Left ventricle myocardium inferior (tissue), 1 donor: ENCODE measurements at regions not wholly inside any gene's neighbourhood (a gene's known extent, or its start where the extent isn't known, plus 50 kb on each side); places are given as distances from the start of the nearest gene placed in this dataset.

Experiments
- DNase-seq: peaks from one replicate; pipeline ENCODE4 v3.0.0-alpha.2; 2020
- H3K27ac ChIP-seq: fragments of 200-600 bp; replicated peaks from 2 replicates; pipeline ENCODE4 v1.8.0; 2021
- H3K27me3 ChIP-seq: fragments of 200-600 bp; 2 replicates; pipeline ENCODE4 v1.8.0; 2021; ENCODE audit warnings: low read depth
- H3K36me3 ChIP-seq: fragments of 200-600 bp; 2 replicates; pipeline ENCODE4 v1.8.0; 2021
- H3K4me1 ChIP-seq: fragments of 200-600 bp; 2 replicates; pipeline ENCODE4 v1.8.0; 2021
- H3K4me3 ChIP-seq: fragments of 200-600 bp; 2 replicates; pipeline ENCODE4 v1.8.0; 2021; ENCODE audit warnings: mild to moderate bottlenecking, moderate library complexity
- H3K9me3 ChIP-seq: fragments of 200-600 bp; replicated peaks from 2 replicates; pipeline ENCODE4 v1.8.0; 2021
- CTCF ChIP-seq: fragments of 200-600 bp; IDR thresholded peaks from 2 replicates; pipeline ENCODE4 v1.8.0; 2021; ENCODE audit warnings: antibody characterized with exemption, mild to moderate bottlenecking, borderline replicate concordance
- intact Hi-C: fragments of 100-400 bp; cut with micrococcal nuclease; formaldehyde crosslinking; loops from one replicate; pipeline ENCODE4 v1.11.0; 2022
- donor health status: DM: no; HTN: yes; CAD: no; lungs with severe emphysema.

DNA sequence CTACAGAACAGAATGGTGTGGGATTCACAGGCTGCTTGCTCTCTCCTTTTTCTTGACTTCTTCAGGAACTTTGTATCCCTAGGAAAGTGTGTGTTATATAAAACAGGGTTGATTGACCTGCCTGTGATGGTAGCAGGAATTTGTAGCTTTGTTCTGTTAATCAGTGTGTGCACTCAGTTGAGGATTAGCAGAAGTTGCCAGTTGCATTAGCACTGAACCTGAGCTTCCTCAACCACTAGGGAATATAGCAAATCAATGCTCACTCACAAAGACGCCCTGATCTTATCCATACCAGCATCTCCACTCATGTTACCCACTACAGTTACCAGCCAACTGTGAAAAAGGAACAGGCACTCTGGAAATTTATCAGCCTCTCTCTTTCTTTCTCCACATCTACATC, 319.1 kb upstream of the EMCN start:
- no peak overlapping the region for H3K4me3 ChIP-seq
- no peak for DNase-seq
- no peaks in the 10 kb centered on the region for H3K4me1 ChIP-seq
- peaks cover 2% of the 10 kb centered on the region for H3K9me3 ChIP-seq
- intact Hi-C loops = no loop called here
- no peaks in the 10 kb centered on the region for H3K27me3 ChIP-seq
- no peaks in the 10 kb centered on the region for H3K36me3 ChIP-seq
- no peak overlapping the region for H3K27ac ChIP-seq
- TF ChIP-seq CTCF = no peak

DNA sequence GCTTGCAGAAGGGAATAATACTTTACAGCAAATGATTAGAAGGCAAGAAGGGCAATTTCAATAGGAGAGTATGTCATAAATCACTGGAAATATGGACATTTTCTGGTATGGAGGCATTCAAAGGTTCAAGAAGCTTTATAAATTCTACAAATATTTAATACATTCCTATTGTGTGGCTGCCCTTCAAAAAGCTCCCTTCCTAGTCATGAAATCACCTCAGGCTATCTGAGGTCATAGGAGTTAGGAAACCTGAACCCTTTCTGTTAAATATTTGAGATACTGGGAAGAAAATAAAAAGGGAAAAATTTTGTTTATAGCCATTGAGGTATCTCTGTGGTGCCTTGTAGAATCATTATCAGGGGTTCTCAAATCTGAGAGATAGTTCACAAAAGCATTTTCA, 316.8 kb upstream of the EMCN start:
- intact Hi-C loops = no loop called here
- no peak overlapping the region for H3K27ac ChIP-seq
- TF ChIP-seq CTCF = no peak
- no peaks in the 10 kb centered on the region for H3K4me1 ChIP-seq
- H3K27me3 ChIP-seq = no peaks in the 10 kb centered on the region
- H3K4me3 ChIP-seq = no peak overlapping the region
- peaks cover 6% of the 10 kb centered on the region for H3K9me3 ChIP-seq
- DNase-seq = no peak
- no peaks in the 10 kb centered on the region for H3K36me3 ChIP-seq

DNA sequence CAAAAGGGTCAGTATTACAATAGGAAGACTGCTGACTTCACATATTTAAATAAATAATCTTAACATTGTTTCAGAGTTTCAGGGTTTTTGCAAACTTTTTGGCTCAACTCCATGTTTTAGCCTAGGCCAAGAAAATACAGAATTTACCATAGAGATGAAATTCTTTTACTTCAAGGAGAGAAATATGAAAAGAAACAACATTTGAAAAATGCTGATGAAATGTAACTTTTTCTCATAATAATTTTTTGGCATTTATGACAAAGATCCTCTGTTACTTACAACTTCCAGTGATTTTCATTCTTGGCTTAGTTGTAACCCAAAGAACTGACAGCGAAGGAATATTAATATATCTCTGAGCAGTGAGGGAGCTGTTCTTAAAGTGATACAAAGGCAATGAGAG, 316.1 kb upstream of the EMCN start:
- no peak for DNase-seq
- Histone ChIP-seq H3K9me3 (peaks cover 12% of the 10 kb centered on the region), H3K27me3 (no peaks in the 10 kb centered on the region), H3K36me3 (no peaks in the 10 kb centered on the region), H3K4me1 (no peaks in the 10 kb centered on the region), H3K4me3 (no peak overlapping the region), H3K27ac (no peak overlapping the region)
- TF ChIP-seq CTCF = no peak
- intact Hi-C loops = no loop called here

DNA sequence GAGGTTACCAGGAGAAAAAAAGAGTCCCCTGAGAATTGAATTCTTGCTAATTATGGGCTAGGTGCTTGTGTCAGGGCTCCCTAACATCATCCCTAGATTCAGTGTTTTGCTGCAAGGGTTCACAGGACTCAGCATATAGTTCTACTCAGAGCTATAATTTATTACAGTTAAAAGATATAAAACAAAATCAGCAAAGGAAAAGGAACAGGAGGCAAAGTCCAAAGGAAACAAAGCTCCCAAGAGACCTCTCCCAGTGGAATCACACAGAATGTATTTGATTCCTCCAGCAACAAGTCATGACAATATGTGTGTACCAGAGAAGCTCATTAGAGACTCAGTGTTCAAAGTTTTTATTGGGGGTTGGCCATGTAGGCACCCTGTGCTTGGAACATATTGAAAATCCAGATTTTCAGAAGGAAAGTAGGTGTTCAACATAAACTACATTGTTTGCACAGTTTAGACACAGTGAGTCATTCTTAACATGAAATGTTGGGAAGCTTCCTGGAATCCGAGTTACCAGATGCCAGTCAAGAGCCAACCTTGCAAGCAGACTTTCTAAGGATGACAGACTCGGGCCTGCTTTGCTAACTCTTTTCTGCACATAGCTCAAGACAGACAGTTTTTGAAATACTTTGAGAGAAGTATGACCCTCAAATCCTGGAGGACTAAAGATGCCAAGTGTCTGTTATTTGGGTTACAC, 311.3 kb upstream of the EMCN start:
- H3K4me1 ChIP-seq = no peaks in the 10 kb centered on the region
- no peak overlapping the region for H3K27ac ChIP-seq
- intact Hi-C loops = no loop called here
- no peak for DNase-seq
- H3K27me3 ChIP-seq = no peaks in the 10 kb centered on the region
- H3K36me3 ChIP-seq = no peaks in the 10 kb centered on the region
- no peak overlapping the region for H3K4me3 ChIP-seq
- peaks cover 16% of the 10 kb centered on the region for H3K9me3 ChIP-seq
- TF ChIP-seq CTCF = no peak

DNA sequence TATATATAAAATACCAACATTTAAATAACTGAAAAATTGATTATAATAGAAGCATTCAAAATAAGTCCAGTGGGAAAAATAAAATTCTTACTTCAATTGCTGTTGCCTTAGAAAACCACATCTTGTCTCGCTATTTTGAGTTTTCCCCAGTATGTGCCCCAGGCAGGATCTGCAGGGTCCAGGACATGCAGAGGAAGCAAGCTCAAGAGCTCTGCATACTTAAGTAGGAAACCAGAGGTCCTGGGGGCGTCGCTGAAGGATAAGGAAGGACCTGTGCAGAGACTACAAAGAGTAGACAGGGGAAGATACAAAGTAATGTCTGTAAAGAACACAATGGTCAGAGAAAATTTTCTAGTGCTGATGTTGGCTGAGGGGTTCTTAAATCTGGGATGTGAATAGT, 310.5 kb upstream of the EMCN start:
- no peak for DNase-seq
- no peaks in the 10 kb centered on the region for H3K4me1 ChIP-seq
- H3K27me3 ChIP-seq = no peaks in the 10 kb centered on the region
- H3K4me3 ChIP-seq = no peak overlapping the region
- H3K27ac ChIP-seq = no peak overlapping the region
- no peaks in the 10 kb centered on the region for H3K36me3 ChIP-seq
- no peak for TF ChIP-seq CTCF
- intact Hi-C loops = no loop called here
- peaks cover 16% of the 10 kb centered on the region for H3K9me3 ChIP-seq
